Ovary (tissue), 7 donors: ENCODE measurements at regions not wholly inside any gene's neighbourhood (a gene's known extent, or its start where the extent isn't known, plus 50 kb on each side); places are given as distances from the start of the nearest gene placed in this dataset.

ENCODE experiments used
- DNase-seq, 5 donors: peaks; one replicate each; pipeline ENCODE4 v3.0.0-alpha.2; 2019 to 2020
- H3K27ac ChIP-seq, 2 donors: fragments of 200-600 bp; one replicate each; pipeline versions ENCODE4 v1.5.1 to v1.8.0; 2019 to 2022
- H3K27me3 ChIP-seq: fragments of 200-600 bp; one replicate; pipeline ENCODE4 v1.8.0; 2022
- H3K36me3 ChIP-seq: fragments of 200-600 bp; sonication (generic); one replicate; pipeline ENCODE4 v1.5.1; 2019
- H3K4me1 ChIP-seq: one replicate; pipeline ENCODE4 v1.8.1; 2013; ENCODE audit warnings: mild to moderate bottlenecking, moderate library complexity; ENCODE audit not compliant: insufficient read depth
- H3K4me3 ChIP-seq: fragments of 200-600 bp; sonication (generic); one replicate; pipeline ENCODE4 v1.5.1; 2017
- H3K9me3 ChIP-seq, 2 donors: fragments of 200-600 bp in 1 of 2; sonication (generic) in 1 of 2; one replicate each; pipeline versions ENCODE4 v1.5.1 to v1.8.1; 2013 to 2019; ENCODE audit warnings: mild to moderate bottlenecking in 1 of 2, moderate library complexity in 1 of 2
- CTCF ChIP-seq, 3 donors: fragments of 450-650 bp in 2 of 3; fragments of 200-600 bp in 1 of 3; IDR thresholded peaks; one replicate each; pipeline versions ENCODE4 v1.5.1 to v1.8.0; 2016 to 2022; ENCODE audit warnings: antibody characterized with exemption in 3 of 3, mild to moderate bottlenecking in 1 of 3
- EP300 ChIP-seq: sonication (generic); formaldehyde crosslinking; IDR thresholded peaks from one replicate; pipeline ENCODE4 v1.6.1; 2017; ENCODE audit warnings: antibody characterized with exemption
- POLR2A ChIP-seq: fragments of 450-650 bp; IDR thresholded peaks from one replicate; pipeline ENCODE4 v1.6.1; 2017; ENCODE audit warnings: antibody characterized with exemption, mild to moderate bottlenecking, moderate library complexity
- WGBS, 3 donors: extraction: QIAGEN DNeasy Blood & Tissue Kit in 1 of 3; methylation state at CpG; one replicate each; pipeline versions ENCODE4 v1.1.5 to v1.1.7; 2013 to 2017; 5-methylcytosine and 5-hydroxymethylcytosine counted together
- intact Hi-C, 4 donors: fragments of 100-400 bp; cut with DNase I; formaldehyde crosslinking; loops; one replicate each; pipeline versions ENCODE4 v1.11.0 to v1.15.1; 2022 to 2023
- donor health status: DM: no; HTN: no; CAD: no; lungs with moderate emphysema.
- donor health status: DM: no; HTN: no; CAD: no.
- donor health status: Bipolar disorder and iron deficiency.
- donor health status: DM: no; HTN: no; CAD: no.
- donor health status: DM: yes; HTN: yes; CAD: no.

- intact Hi-C loops: no loop called here
- H3K9me3 ChIP-seq: no peaks in the 10 kb centered on the region
- no peak for DNase-seq
- H3K4me3 ChIP-seq: no peak overlapping the region
- no peaks in the 10 kb centered on the region for H3K36me3 ChIP-seq
- WGBS, 3 donors: 87 to 88% (median 88%) methylated on average over 3 of the region's 3 CpGs
- H3K4me1 ChIP-seq: no peaks in the 10 kb centered on the region
- TF ChIP-seq POLR2A (no peak), EP300 (no peak), CTCF (IDR thresholded peaks at IDR 0.05) (no peak)
- no peaks in the 10 kb centered on the region for H3K27me3 ChIP-seq
- no peak overlapping the region for H3K27ac ChIP-seq
These were observed 105.7 kb upstream of the NUDT12 start for GRCh38 chr5:103668281-103668680.

GRCh38 chr5:103667068-103667467 lies 104.5 kb upstream of the NUDT12 start:
- Histone ChIP-seq H3K36me3 (no peaks in the 10 kb centered on the region), H3K4me3 (no peak overlapping the region), H3K27me3 (no peaks in the 10 kb centered on the region), H3K27ac (no peak overlapping the region), H3K4me1 (no peaks in the 10 kb centered on the region), H3K9me3 (no peaks in the 10 kb centered on the region)
- no peak for DNase-seq
- TF ChIP-seq POLR2A: no peak
- no peak for TF ChIP-seq CTCF (IDR thresholded peaks at IDR 0.05)
- no peak for TF ChIP-seq EP300
- 5 to 12% (median 6%) methylated on average over 3 of the region's 3 CpGs for WGBS, 3 donors
- intact Hi-C loops: no loop called here

- Histone ChIP-seq H3K36me3 (no peaks in the 10 kb centered on the region), H3K4me3 (no peak overlapping the region), H3K27me3 (no peaks in the 10 kb centered on the region), H3K9me3 (no peaks in the 10 kb centered on the region), H3K4me1 (no peaks in the 10 kb centered on the region), H3K27ac (no peak overlapping the region)
- TF ChIP-seq POLR2A (no peak), CTCF (IDR thresholded peaks at IDR 0.05) (no peak), EP300 (no peak)
- DNase-seq: no peak
- intact Hi-C loops: no loop called here
- 79 to 92% (median 90%) methylated on average over 3 of the region's 3 CpGs for WGBS, 3 donors
These were observed 94.7 kb upstream of the NUDT12 start for GRCh38 chr5:103657301-103657700.

- Histone ChIP-seq H3K27me3 (no peaks in the 10 kb centered on the region), H3K9me3 (no peaks in the 10 kb centered on the region), H3K27ac (no peak overlapping the region), H3K4me3 (no peak overlapping the region), H3K36me3 (no peaks in the 10 kb centered on the region), H3K4me1 (no peaks in the 10 kb centered on the region)
- TF ChIP-seq CTCF (IDR thresholded peaks at IDR 0.05) (no peak), POLR2A (no peak), EP300 (no peak)
- WGBS, 3 donors: 91 to 94% (median 93%) methylated on average over 2 of the region's 2 CpGs
- no peak for DNase-seq
- intact Hi-C loops: no loop called here
These were observed 85.5 kb upstream of the NUDT12 start for GRCh38 chr5:103648086-103648485.
